DMS53 treated with DMSO at 0.1 percent for 48 hours (cell line): ENCODE measurements at regions not wholly inside any gene's neighbourhood (a gene's known extent, or its start where the extent isn't known, plus 50 kb on each side); places are given as distances from the start of the nearest gene placed in this dataset.
"Not testable (repeated sequence)": the region's sequence is repeated elsewhere in the genome, so short reads cannot be mapped to it uniquely, and the experiment has no call there.

Experiments
- DNase-seq: peaks from one replicate; lab custom pipeline; 2025; ENCODE audit not compliant: unreplicated experiment; lab: John Stamatoyannopoulos, UW

GRCh38 chr7:131038153-131038552, 289.5 kb upstream of the MKLN1 start:
- no peak for DNase-seq

GRCh38 chr7:131039355-131039762, 288.3 kb upstream of the MKLN1 start:
- DNase-seq = no peak

DNA sequence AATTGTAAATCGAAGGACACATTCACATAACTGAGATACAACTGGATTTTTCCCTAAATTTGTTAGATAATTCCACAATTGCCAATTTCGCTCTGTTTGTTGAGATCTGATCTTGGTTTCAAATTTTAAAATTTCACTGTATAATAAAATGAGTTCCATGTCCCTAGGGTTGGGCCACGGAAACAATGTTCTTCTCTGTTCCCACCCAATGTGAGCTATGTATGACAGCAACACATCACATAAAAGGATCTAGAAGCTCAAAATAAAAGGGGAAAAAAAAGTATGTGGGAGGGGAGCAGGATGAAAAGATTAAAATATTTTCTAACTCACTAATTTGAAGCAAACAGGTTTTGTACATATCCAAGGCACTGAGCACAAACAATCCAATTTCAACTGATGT, 287.8 kb upstream of the MKLN1 start:
- DNase-seq = no peak

DNA sequence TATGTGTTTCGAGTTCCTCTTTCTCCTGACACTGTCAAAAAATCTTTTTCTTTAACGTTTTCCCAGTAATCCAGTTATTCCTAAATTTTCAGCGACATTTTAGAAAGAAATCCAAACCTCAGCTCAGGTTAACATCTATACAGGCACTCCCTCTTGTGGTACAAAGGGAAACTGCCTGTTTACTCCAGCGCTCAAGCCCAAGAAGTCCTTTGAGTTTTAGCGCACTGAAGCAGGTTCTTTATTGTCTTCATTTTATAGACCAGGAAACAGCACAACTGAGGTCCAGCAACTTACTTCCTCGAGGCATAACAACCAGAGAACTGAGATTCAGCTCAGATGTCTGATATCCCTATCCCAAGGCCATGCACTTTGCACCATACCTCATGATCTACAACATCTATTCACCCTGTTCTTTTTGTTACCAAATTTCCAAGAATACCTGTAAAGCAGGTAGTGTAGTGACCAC, 287.2 kb upstream of the MKLN1 start:
- DNase-seq = peak; percentile 70

- DNase-seq = not testable (repeated sequence)
These were observed 286.5 kb upstream of the MKLN1 start for GRCh38 chr7:131041012-131041695.

GRCh38 chr7:131042269-131043160, 285.2 kb upstream of the MKLN1 start:
- no peak for DNase-seq

DNA sequence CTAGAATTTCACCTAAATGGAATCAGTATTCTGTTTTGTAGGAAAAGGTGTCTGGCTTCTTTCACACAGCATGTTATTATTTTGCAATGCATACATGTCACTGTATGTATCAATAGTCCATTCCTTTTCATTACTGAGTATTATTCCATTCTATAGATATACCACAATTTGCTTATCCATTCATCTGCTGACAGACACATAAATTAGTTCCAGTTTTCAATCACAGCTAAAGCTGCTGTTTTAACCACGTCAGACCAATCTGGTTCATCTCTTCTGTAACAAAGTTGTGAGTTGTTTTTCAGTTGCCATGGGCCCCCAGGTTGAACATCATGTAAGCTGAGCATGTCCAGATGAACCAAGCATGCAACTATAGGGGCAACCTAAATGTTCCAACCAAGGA, 282.1 kb upstream of the MKLN1 start:
- DNase-seq = no peak

- DNase-seq = no peak
These were observed 281.4 kb upstream of the MKLN1 start for GRCh38 chr7:131046246-131046645.

DNA sequence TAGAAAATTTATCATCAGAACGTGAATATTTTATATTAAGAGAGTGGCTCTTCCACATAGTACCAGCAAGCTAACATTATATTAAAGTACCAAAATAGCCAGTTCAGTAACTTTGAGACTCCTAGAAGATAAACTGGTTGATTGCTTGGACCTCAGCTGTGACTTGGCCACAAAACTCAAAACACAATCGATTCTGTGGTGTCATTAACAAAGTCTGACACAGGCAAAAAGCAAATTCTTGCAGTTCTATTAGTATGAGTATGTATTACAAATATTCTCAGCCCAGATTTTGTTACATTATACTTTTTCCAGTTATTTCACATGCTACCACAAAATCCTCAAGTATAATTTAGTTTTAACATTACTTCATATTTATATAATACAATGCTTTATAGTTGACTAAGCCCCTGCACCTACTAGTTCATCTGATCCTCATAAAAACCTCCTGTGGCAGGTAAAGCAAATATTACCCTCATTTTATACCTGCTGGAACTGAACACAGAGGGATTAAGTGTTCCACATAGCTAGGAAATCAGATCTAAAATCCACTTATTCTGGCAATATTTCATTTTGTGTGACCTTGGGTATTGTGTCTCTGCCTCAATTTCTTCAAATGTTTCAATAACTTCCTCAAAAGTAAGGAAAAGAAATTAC, 279.9 kb upstream of the MKLN1 start:
- DNase-seq = no peak

DNA sequence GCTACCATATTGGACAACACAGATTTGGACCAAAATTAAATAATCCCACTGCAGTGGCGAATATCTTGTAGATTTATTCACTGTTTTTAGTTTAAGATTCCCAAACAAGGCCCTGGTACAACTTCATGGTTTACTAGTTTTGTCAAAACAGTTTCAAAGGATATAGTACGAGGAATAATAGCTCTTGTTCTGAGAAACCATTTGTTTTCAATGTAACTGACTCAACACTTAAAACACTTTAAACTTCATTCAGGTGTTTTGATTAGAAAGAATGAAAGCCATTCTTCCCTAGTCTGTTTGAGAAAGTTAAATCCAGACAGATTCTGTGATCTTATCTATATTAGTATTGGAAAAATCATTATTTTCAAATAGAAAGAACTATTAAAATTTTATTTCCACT, 276.4 kb upstream of the MKLN1 start:
- no peak for DNase-seq

DNA sequence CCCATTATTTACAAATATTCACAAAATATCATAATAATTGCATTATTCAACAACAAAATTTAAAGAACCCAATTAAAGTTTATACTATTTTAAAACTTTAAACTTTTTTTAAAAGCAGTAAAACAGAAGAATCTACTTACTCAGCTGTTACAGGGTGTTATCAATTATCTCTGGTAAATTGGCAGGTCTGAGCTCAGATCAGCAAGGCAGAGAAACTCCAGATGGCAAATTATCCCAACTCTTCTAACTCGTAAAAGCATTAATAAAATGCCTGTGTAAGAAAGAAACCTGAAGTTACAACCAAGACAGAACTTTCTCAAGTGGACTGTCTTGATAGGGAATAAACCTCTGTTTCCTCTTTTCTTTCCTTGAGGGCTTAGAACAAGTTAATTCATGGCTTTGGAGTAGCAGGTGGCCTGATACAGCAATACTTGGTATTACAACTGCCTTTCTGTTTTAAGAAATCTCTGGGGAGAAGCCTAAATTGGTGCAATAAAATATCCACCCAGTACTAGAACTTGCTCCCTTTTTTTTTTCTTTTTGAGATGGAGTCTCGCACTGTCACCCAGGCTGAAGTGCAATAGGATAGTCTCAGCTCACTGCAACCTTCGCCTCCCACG, 275.3 kb upstream of the MKLN1 start:
- no peak for DNase-seq

GRCh38 chr7:131056007-131056406, 271.7 kb upstream of the MKLN1 start:
- no peak for DNase-seq

GRCh38 chr7:131057015-131057793, 270.5 kb upstream of the MKLN1 start:
- no peak for DNase-seq

DNA sequence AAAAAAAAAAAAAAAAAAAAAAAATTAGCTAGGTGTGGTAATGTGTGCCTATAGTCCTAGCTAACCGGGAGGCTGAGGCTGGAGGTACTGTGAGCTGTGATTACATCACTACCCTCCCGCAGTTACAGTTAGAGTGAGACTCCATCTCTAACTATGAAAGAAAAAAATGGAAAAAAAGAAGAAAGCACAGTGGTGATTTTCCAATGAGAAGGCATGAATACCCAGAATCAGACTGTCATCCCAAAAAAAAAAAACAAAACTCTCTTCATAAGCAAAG, 269.9 kb upstream of the MKLN1 start:
- no peak for DNase-seq

DNA sequence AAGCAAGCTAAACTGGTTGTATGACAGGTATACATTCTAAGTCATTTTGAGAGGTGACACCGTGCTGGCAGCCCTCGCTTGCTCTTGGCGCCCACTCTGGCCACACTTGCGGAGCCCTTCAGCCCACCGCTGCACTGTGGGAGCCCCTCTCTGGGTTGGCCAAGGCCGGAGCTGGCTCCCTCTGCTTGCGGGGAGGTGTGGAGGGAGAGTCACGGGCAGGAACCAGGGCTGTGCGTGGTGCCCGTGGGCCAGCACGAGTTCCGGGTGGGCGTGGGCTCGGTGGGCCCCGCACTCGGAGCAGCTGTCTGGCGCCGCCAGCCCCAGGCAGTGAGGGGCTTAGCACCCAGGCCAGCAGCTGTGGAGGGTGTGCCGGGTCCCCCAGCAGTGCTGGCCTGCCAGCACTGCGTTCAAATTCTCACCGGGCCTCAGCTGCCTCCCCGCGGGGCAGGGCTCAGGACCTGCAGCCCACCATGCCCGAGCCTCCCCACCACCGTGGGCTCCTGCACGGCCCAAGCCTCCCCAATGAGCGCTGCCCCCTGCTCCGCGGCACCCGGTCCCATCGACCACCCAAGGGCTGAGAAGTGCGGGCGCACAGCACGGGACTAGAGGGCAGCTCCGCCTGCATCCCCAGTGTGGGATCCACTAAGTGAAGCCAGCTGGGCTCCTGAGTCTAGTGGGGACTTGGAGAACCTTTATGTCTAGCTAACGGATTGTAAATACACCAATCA, 269.0 kb upstream of the MKLN1 start:
- not testable (repeated sequence) for DNase-seq

DNA sequence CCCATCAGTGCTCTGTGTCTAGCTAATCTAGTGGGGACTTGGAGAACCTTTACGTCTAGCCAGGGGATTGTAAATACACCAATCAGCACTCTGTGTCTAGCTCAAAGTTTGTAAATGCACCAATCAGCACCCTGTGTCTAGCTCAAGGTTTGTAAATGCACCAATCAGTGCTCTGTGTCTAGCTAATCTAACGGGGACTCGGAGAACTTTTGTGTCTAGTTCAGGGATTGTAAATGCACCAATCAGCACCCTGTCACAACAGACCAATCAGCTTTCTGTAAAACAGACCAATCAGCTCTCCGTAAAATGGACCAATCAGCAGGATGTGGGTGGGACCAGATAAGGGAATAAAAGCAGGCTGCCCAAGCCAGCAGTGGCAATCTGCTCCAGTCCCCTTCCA, 268.3 kb upstream of the MKLN1 start:
- not testable (repeated sequence) for DNase-seq

GRCh38 chr7:131061158-131061557, 266.5 kb upstream of the MKLN1 start:
- no peak for DNase-seq

DNA sequence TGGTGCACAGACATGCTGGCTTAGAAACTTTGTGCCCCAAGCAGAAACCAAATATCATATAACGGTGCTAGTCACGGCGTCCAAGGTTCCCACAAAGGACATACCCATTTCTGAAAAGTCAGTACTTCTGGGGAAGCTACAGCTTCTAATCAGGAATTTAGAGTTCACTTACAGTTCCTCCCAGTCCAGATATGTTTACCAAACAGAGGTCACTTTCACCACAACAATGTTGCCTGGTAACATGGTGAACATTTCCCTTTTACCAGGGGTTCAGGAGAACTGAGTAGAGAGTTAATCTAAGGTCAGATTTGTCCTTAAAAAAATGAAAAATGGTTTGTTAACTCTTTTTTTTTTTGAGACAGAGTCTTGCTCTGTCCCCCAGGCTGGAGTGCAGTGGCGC, 265.9 kb upstream of the MKLN1 start:
- no peak for DNase-seq

GRCh38 chr7:131066635-131067034, 261.0 kb upstream of the MKLN1 start:
- DNase-seq = no peak

DNA sequence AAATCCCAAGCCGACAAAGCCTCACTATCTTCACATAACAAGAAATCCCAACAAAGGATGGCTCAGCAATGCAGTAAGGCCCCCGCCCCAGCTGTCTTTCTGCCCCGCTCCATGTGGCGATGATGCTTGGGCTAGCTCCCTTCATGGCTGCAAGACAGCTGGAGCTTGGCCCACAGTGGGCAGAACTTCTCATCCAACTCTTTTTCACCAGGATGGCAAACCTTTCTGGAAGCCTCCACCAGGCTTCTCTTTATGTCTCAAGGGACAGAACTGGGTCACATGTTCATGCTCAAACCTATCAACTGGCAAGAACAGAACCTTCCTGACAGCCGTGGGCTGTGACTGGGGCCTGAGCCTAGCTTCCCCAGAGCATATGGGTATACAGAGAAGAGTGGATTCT, 260.5 kb upstream of the MKLN1 start:
- no peak for DNase-seq
